ENCODE measurements at regions not wholly inside any gene's neighbourhood (a gene's known extent, or its start where the extent isn't known, plus 50 kb on each side); places are given as distances from the start of the nearest gene placed in this dataset.

DNA sequence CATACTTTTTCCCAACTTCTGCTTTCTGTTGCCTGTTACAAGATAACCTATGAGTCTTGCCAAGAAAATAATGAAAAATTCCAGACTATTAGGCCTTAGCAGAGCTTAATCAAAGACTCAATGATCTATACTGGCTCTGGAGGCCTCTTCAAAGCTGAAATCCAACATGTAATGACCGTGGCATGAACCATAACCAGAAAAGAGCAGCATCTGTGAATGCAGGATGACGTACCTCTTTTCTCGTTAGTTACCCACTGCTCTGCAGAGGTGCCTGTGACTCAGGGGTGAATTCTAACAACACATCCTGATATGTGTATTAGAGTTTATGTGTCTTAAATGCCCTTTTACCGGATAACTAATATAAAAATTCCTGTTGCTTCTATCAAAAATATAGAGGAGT, 645.4 kb downstream of the PRELID2 start:
- BruUV-seq (replicated peaks): no TSS peak
- Histone ChIP-seq H2AFZ (ENCODE audit: low read depth, low read length) (no peak overlapping the region), H3K4me1 (replicated peaks in 1 of 2; ENCODE audit: control insufficient read depth in 2 of 2, insufficient read depth in 2 of 2, low read length in 2 of 2) (no peaks in the 10 kb centered on the region), H3K4me3 (no peak overlapping the region), H3K9ac (ENCODE audit: insufficient read depth in 1 of 2, low read depth in 2 of 2, low read length in 2 of 2) (no peak overlapping the region), H4K20me1 (replicated peaks; ENCODE audit: control insufficient read depth, insufficient read depth, low read length) (no peaks in the 10 kb centered on the region), H3K9me1 (ENCODE audit: control insufficient read depth, insufficient read depth, low read length) (no peaks in the 10 kb centered on the region), H3K27ac (ENCODE audit: extremely low read depth, low read depth, low read length) (no peak overlapping the region), H3K36me3 (ENCODE audit: control insufficient read depth, insufficient read depth, low read length) (no peaks in the 10 kb centered on the region), H3K27me3 (ENCODE audit: control insufficient read depth in 2 of 2, insufficient read depth in 2 of 2, low read length in 2 of 2) (no peaks in the 10 kb centered on the region), H3K4me2 (ENCODE audit: insufficient read depth, low read length) (no peak overlapping the region), H3K79me2 (ENCODE audit: control insufficient read depth, insufficient read depth, low read length) (no peaks in the 10 kb centered on the region), H3K9me3 (replicated peaks; ENCODE audit: control insufficient read depth, insufficient read depth, low read depth, low read length) (no peaks in the 10 kb centered on the region)
- TF ChIP-seq E2F3 (CRISPR knock-in tag; IDR thresholded peaks at IDR 0.05) (no peak), ZNF165 (CRISPR knock-in tag; IDR thresholded peaks at IDR 0.05; ENCODE audit: borderline replicate concordance) (no peak), NONO (IDR thresholded peaks at IDR 0.05; ENCODE audit: low read depth in 2 of 2, low read length in 1 of 2) (no peak), ZFP1 (CRISPR knock-in tag; IDR thresholded peaks at IDR 0.05) (no peak), NELFE (IDR thresholded peaks at IDR 0.05; ENCODE audit: insufficient read depth, insufficient read length) (no peak), ZFP30 (CRISPR knock-in tag; IDR thresholded peaks at IDR 0.05; ENCODE audit: borderline replicate concordance) (no peak), ZNF583 (CRISPR knock-in tag; IDR thresholded peaks at IDR 0.05) (no peak), PURB (CRISPR knock-in tag; IDR thresholded peaks at IDR 0.05; ENCODE audit: low read depth) (no peak), TOE1 (IDR thresholded peaks at IDR 0.05; ENCODE audit: borderline replicate concordance) (no peak), TOE1 (CRISPR knock-in tag; IDR thresholded peaks at IDR 0.05; ENCODE audit: borderline replicate concordance, low read depth) (no peak), ZNF76 (CRISPR knock-in tag; IDR thresholded peaks at IDR 0.05; ENCODE audit: borderline replicate concordance) (no peak), ZFX (CRISPR knock-in tag; IDR thresholded peaks at IDR 0.05) (no peak)
- TF ChIP-seq, protein P1, sequence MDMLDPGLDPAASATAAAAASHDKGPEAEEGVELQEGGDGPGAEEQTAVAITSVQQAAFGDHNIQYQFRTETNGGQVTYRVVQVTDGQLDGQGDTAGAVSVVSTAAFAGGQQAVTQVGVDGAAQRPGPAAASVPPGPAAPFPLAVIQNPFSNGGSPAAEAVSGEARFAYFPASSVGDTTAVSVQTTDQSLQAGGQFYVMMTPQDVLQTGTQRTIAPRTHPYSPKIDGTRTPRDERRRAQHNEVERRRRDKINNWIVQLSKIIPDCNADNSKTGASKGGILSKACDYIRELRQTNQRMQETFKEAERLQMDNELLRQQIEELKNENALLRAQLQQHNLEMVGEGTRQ (CRISPR knock-in tag; IDR thresholded peaks at IDR 0.05): no peak
- TF ChIP-seq, protein P2, sequence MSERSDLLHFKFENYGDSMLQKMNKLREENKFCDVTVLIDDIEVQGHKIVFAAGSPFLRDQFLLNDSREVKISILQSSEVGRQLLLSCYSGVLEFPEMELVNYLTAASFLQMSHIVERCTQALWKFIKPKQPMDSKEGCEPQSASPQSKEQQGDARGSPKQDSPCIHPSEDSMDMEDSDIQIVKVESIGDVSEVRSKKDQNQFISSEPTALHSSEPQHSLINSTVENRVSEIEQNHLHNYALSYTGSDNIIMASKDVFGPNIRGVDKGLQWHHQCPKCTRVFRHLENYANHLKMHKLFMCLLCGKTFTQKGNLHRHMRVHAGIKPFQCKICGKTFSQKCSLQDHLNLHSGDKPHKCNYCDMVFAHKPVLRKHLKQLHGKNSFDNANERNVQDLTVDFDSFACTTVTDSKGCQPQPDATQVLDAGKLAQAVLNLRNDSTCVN (CRISPR knock-in tag; IDR thresholded peaks at IDR 0.05): no peak
- in situ Hi-C loops (cut with MboI): no loop called here
- DNase-seq (ENCODE audit: extremely low read depth in 1 of 4, low spot score in 3 of 4) (no peak), FAIRE-seq (no peak), ATAC-seq (no peak)
- ChIA-PET POLR2A (interaction anchor here (0.6 kb wide), 1 partner anchor 39 kb away, joined by 3 read pairs; no protein-coding TSS in a partner anchor), CTCF (ENCODE audit: low intra/inter-chr PET ratio) (no interaction called here)
- WGBS (ENCODE audit: insufficient coverage, low coverage, missing lambda C conversion rate): 0% methylated on average over 4 of the region's 4 CpGs
- intact Hi-C loops (cut with micrococcal nuclease): no loop called here

Measured in K562 (cell line).